ENCODE measurements at regions not wholly inside any gene's neighbourhood (a gene's known extent, or its start where the extent isn't known, plus 50 kb on each side); places are given as distances from the start of the nearest gene placed in this dataset.

- Histone ChIP-seq H2AFZ (ENCODE audit: low read depth, low read length, poor library complexity, severe bottlenecking) (no peak overlapping the region), H3K9me2 (ENCODE audit: insufficient read depth) (no peaks in the 10 kb centered on the region), H3K9me3 (ENCODE audit: control insufficient read depth in 1 of 2, insufficient read depth in 1 of 2, low read depth in 1 of 2, low read length in 2 of 2) (no peaks in the 10 kb centered on the region), H3K4me3 (replicated peaks in 1 of 2; ENCODE audit: low read depth in 1 of 2, low read length in 2 of 2) (no peak overlapping the region), H3K79me2 (ENCODE audit: insufficient read depth, low read length) (no peaks in the 10 kb centered on the region), H3K36me3 (ENCODE audit: control insufficient read depth in 1 of 2, insufficient read depth in 2 of 2, low read length in 2 of 2) (no peaks in the 10 kb centered on the region), H4K20me1 (ENCODE audit: insufficient read depth) (no peaks in the 10 kb centered on the region), H3K27ac (ENCODE audit: low read depth, low read length) (no peak overlapping the region), H3K9ac (ENCODE audit: low read length) (no peak overlapping the region), H3K27me3 (ENCODE audit: insufficient read depth, low read length) (no peaks in the 10 kb centered on the region), H3K4me1 (ENCODE audit: control insufficient read depth in 1 of 2, insufficient read depth in 2 of 2, low read length in 2 of 2) (no peaks in the 10 kb centered on the region), H3K4me2 (ENCODE audit: low read length) (no peak overlapping the region)
- BruUV-seq (replicated peaks), result no TSS peak
- ChIA-PET RAD21 (ENCODE audit: low non-redundant PET in 1 of 2, low total read pairs in 2 of 2, uncharacterized antibody in 2 of 2, unreplicated experiment in 2 of 2) (no interaction called here), CTCF (no interaction called here), POLR2A (no interaction called here)
- ATAC-seq, result no peak
- TF ChIP-seq YY1 (IDR thresholded peaks at IDR 0.05; ENCODE audit: extremely low read depth, insufficient replicate concordance, low read depth, low read length) (no peak), ZBTB33 (IDR thresholded peaks at IDR 0.05; ENCODE audit: extremely low read depth, insufficient replicate concordance, low read length) (no peak), JUND (IDR thresholded peaks at IDR 0.05) (no peak), CTCF (IDR thresholded peaks at IDR 0.05 in 2 of 3, conservative IDR thresholded peaks at IDR 0.05 in 1 of 3; ENCODE audit: borderline replicate concordance in 1 of 3, insufficient read depth in 1 of 3, low read depth in 2 of 3, low read length in 2 of 3) (no peak), EZH2 (IDR thresholded peaks at IDR 0.05) (no peak), MAX (IDR thresholded peaks at IDR 0.05) (no peak), ATF3 (IDR thresholded peaks at IDR 0.05) (no peak)
- intact Hi-C loops (cut with micrococcal nuclease), result no loop called here
- no peak for DNase-seq (ENCODE audit: low read depth, low spot score)
Observed at GRCh38 chr9:87370049-87370685, 127.5 kb upstream of the DAPK1 start.

Data from HCT116 (cell line).